ENCODE measurements at regions not wholly inside any gene's neighbourhood (a gene's known extent, or its start where the extent isn't known, plus 50 kb on each side); places are given as distances from the start of the nearest gene placed in this dataset.

GRCh38 chr14:81811705-81812269, 278.1 kb upstream of the SEL1L start:
- no peak for TF ChIP-seq MAX (IDR thresholded peaks at IDR 0.05; ENCODE audit: insufficient read depth, insufficient read length)
- TF ChIP-seq CTCF (IDR thresholded peaks at IDR 0.05; ENCODE audit: extremely low read depth in 1 of 2, insufficient read depth in 1 of 2, low read depth in 1 of 2, low read length in 2 of 2), result no peak
- no peak for TF ChIP-seq POLR2AphosphoS5 (IDR thresholded peaks at IDR 0.05; ENCODE audit: insufficient read depth, low read depth, low read length)
- TF ChIP-seq GATA2 (IDR thresholded peaks at IDR 0.05; ENCODE audit: insufficient read depth, insufficient read length, low read depth, low read length), result no peak
- TF ChIP-seq MYC (IDR thresholded peaks at IDR 0.05; ENCODE audit: low read depth, low read length), result no peak
